ENCODE measurements at regions not wholly inside any gene's neighbourhood (a gene's known extent, or its start where the extent isn't known, plus 50 kb on each side); places are given as distances from the start of the nearest gene placed in this dataset.

DNA sequence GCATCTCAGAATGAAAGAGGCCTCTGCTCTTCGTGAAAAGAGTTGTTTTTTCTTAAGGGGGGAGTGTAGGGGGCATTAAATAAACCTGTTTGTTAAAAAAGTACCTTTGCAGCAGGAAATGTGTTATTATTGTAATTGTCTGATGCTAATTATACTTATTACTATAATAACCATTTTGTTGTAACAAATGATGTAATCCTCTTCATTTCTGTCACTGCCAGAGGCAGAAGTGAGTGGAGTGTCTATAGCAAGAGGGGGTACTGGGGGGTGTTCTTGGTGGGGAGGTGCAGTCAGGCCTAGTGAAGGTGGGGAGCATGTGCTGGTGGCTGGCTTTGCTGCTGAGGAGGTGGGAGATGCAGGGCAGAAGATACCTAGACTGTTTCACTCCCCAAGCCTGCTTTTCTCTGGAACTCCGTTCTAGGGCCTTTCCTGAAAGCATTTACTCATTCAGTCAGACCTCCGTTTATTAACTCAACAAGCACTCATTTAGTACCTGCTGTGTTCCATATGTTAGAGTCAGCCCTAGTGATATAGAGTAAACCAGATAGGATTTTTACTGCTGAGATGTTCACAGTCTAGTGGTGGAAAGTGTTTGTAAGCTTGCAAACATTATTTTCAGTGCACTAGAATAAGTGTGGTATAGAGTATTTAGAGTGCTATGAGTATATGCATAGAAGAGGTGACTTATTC is 77.5 kb upstream of the CISTR start (continued):
- TF ChIP-seq, protein P1, sequence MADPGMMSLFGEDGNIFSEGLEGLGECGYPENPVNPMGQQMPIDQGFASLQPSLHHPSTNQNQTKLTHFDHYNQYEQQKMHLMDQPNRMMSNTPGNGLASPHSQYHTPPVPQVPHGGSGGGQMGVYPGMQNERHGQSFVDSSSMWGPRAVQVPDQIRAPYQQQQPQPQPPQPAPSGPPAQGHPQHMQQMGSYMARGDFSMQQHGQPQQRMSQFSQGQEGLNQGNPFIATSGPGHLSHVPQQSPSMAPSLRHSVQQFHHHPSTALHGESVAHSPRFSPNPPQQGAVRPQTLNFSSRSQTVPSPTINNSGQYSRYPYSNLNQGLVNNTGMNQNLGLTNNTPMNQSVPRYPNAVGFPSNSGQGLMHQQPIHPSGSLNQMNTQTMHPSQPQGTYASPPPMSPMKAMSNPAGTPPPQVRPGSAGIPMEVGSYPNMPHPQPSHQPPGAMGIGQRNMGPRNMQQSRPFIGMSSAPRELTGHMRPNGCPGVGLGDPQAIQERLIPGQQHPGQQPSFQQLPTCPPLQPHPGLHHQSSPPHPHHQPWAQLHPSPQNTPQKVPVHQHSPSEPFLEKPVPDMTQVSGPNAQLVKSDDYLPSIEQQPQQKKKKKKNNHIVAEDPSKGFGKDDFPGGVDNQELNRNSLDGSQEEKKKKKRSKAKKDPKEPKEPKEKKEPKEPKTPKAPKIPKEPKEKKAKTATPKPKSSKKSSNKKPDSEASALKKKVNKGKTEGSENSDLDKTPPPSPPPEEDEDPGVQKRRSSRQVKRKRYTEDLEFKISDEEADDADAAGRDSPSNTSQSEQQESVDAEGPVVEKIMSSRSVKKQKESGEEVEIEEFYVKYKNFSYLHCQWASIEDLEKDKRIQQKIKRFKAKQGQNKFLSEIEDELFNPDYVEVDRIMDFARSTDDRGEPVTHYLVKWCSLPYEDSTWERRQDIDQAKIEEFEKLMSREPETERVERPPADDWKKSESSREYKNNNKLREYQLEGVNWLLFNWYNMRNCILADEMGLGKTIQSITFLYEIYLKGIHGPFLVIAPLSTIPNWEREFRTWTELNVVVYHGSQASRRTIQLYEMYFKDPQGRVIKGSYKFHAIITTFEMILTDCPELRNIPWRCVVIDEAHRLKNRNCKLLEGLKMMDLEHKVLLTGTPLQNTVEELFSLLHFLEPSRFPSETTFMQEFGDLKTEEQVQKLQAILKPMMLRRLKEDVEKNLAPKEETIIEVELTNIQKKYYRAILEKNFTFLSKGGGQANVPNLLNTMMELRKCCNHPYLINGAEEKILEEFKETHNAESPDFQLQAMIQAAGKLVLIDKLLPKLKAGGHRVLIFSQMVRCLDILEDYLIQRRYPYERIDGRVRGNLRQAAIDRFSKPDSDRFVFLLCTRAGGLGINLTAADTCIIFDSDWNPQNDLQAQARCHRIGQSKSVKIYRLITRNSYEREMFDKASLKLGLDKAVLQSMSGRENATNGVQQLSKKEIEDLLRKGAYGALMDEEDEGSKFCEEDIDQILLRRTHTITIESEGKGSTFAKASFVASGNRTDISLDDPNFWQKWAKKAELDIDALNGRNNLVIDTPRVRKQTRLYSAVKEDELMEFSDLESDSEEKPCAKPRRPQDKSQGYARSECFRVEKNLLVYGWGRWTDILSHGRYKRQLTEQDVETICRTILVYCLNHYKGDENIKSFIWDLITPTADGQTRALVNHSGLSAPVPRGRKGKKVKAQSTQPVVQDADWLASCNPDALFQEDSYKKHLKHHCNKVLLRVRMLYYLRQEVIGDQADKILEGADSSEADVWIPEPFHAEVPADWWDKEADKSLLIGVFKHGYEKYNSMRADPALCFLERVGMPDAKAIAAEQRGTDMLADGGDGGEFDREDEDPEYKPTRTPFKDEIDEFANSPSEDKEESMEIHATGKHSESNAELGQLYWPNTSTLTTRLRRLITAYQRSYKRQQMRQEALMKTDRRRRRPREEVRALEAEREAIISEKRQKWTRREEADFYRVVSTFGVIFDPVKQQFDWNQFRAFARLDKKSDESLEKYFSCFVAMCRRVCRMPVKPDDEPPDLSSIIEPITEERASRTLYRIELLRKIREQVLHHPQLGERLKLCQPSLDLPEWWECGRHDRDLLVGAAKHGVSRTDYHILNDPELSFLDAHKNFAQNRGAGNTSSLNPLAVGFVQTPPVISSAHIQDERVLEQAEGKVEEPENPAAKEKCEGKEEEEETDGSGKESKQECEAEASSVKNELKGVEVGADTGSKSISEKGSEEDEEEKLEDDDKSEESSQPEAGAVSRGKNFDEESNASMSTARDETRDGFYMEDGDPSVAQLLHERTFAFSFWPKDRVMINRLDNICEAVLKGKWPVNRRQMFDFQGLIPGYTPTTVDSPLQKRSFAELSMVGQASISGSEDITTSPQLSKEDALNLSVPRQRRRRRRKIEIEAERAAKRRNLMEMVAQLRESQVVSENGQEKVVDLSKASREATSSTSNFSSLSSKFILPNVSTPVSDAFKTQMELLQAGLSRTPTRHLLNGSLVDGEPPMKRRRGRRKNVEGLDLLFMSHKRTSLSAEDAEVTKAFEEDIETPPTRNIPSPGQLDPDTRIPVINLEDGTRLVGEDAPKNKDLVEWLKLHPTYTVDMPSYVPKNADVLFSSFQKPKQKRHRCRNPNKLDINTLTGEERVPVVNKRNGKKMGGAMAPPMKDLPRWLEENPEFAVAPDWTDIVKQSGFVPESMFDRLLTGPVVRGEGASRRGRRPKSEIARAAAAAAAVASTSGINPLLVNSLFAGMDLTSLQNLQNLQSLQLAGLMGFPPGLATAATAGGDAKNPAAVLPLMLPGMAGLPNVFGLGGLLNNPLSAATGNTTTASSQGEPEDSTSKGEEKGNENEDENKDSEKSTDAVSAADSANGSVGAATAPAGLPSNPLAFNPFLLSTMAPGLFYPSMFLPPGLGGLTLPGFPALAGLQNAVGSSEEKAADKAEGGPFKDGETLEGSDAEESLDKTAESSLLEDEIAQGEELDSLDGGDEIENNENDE (IDR thresholded peaks at IDR 0.05; ENCODE audit: insufficient replicate concordance, low read length): no peak
- TF ChIP-seq, protein P2, sequence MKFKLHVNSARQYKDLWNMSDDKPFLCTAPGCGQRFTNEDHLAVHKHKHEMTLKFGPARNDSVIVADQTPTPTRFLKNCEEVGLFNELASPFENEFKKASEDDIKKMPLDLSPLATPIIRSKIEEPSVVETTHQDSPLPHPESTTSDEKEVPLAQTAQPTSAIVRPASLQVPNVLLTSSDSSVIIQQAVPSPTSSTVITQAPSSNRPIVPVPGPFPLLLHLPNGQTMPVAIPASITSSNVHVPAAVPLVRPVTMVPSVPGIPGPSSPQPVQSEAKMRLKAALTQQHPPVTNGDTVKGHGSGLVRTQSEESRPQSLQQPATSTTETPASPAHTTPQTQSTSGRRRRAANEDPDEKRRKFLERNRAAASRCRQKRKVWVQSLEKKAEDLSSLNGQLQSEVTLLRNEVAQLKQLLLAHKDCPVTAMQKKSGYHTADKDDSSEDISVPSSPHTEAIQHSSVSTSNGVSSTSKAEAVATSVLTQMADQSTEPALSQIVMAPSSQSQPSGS (IDR thresholded peaks at IDR 0.05; ENCODE audit: low read length): no peak
- TF ChIP-seq SIX5 (IDR thresholded peaks at IDR 0.05; ENCODE audit: low read depth, low read length): no peak
- TF ChIP-seq BRCA1 (IDR thresholded peaks at IDR 0.05; ENCODE audit: low read depth, low read length): no peak
- TF ChIP-seq KDM5A (IDR thresholded peaks at IDR 0.05; ENCODE audit: low read length): no peak
- TF ChIP-seq TBP (IDR thresholded peaks at IDR 0.05; ENCODE audit: low read depth, low read length): no peak
- no peak for TF ChIP-seq POU5F1 (IDR thresholded peaks at IDR 0.05; ENCODE audit: low read depth, low read length)
- TF ChIP-seq BCL11A (IDR thresholded peaks at IDR 0.05; ENCODE audit: low read depth in 2 of 2, low read length in 2 of 2): no peak
- no peak for TF ChIP-seq SP1 (IDR thresholded peaks at IDR 0.05; ENCODE audit: low read depth, low read length)
- no peak for TF ChIP-seq EZH2 (IDR thresholded peaks at IDR 0.05; ENCODE audit: low read depth, low read length, severe bottlenecking)

All from H1 (cell line).